B cell (primary cell): ENCODE measurements at regions not wholly inside any gene's neighbourhood (a gene's known extent, or its start where the extent isn't known, plus 50 kb on each side); places are given as distances from the start of the nearest gene placed in this dataset.

ENCODE experiments used
- ATAC-seq: fragments of 200-7000 bp; cut with Tn5 transposase; one replicate; pipeline ENCODE4 v1.10.0; 2021; ENCODE audit warnings: low read depth, mild to moderate bottlenecking, moderate number of reproducible peaks, moderate library complexity
- CTCF ChIA-PET: fragments of 350-600 bp; sonication (Branson Sonifier 250); formaldehyde crosslinking; loops from one replicate; lab custom pipeline; 2021; ENCODE audit warnings: antibody characterized with exemption, inconsistent platforms; lab: Charles Lee
- POLR2A ChIA-PET: fragments of 350-600 bp; sonication (Branson Sonifier 250); formaldehyde crosslinking; loops from one replicate; lab custom pipeline; 2021; ENCODE audit warnings: antibody characterized with exemption; lab: Charles Lee
- DNase-seq: peaks from one replicate; pipeline ENCODE4 v3.0.0; 2013
- H2AFZ ChIP-seq: 2 replicates; pipeline ENCODE4 v1.6.1; 2012; ENCODE audit warnings: mild to moderate bottlenecking, low read depth, low read length; ENCODE audit not compliant: insufficient read depth, poor library complexity, severe bottlenecking
- H3K27ac ChIP-seq, 2 donors: 1 replicate in 1 of 2; 2 replicates in 1 of 2; pipeline ENCODE4 v1.5.1; 2012 to 2013; ENCODE audit warnings: low read length in 2 of 2, mild to moderate bottlenecking in 2 of 2, moderate library complexity in 1 of 2
- H3K27me3 ChIP-seq, 4 experiments: fragments of 200-600 bp in 1 of 4; sonication (generic) in 1 of 4; replicated peaks in 1 of 4; 1 replicate in 2 of 4; 2 replicates in 2 of 4; pipeline versions ENCODE4 v1.6.1 to v1.7.0; 2013 to 2016; ENCODE audit warnings: low read length in 3 of 4, mild to moderate bottlenecking in 2 of 4, mixed read lengths in 1 of 4, moderate library complexity in 1 of 4; ENCODE audit not compliant: insufficient read depth in 4 of 4, control insufficient read depth in 3 of 4; ENCODE audit errors: control extremely low read depth in 1 of 4
- H3K36me3 ChIP-seq, 2 experiments: replicated peaks in 1 of 2; 1 replicate in 1 of 2; 2 replicates in 1 of 2; pipeline versions ENCODE4 v1.6.1 to v1.7.1; 2013; ENCODE audit warnings: low read length in 1 of 2; ENCODE audit not compliant: insufficient read depth in 2 of 2, control insufficient read depth in 1 of 2; ENCODE audit errors: control extremely low read depth in 1 of 2, extremely low read depth in 1 of 2
- H3K4me1 ChIP-seq, 2 donors: fragments of 200-600 bp in 1 of 2; sonication (generic) in 1 of 2; 1 replicate in 1 of 2; 2 replicates in 1 of 2; pipeline versions ENCODE4 v1.5.1 to v1.6.1; 2013 to 2017; ENCODE audit warnings: low read length in 2 of 2; ENCODE audit not compliant: control insufficient read depth in 2 of 2, insufficient read depth in 2 of 2
- H3K4me2 ChIP-seq: replicated peaks from 2 replicates; pipeline ENCODE3; 2012; ENCODE audit warnings: mild to moderate bottlenecking, low read depth, low read length; ENCODE audit not compliant: poor library complexity, severe bottlenecking
- H3K4me3 ChIP-seq, 5 experiments: fragments of 200-600 bp in 1 of 5; sonication (generic) in 1 of 5; 1 replicate in 3 of 5; 2 replicates in 2 of 5; pipeline versions ENCODE4 v1.5.1 to v1.7.0; 2011 to 2016; ENCODE audit warnings: low read length in 4 of 5, mild to moderate bottlenecking in 4 of 5, low read depth in 2 of 5, control low read depth in 1 of 5, moderate library complexity in 1 of 5; ENCODE audit not compliant: insufficient read depth in 1 of 5; ENCODE audit errors: control extremely low read depth in 1 of 5, extremely low read depth in 1 of 5
- H3K79me2 ChIP-seq: fragments of 200-600 bp; sonication (generic); one replicate; pipeline ENCODE4 v1.6.0; 2016; ENCODE audit warnings: low read length; ENCODE audit not compliant: control insufficient read depth, insufficient read depth
- H3K9ac ChIP-seq: fragments of 200-600 bp; sonication (generic); 2 replicates; pipeline ENCODE4 v1.6.1; 2017; ENCODE audit warnings: mild to moderate bottlenecking, low read length, moderate library complexity
- H3K9me3 ChIP-seq, 3 donors: one replicate each; pipeline versions ENCODE4 v1.6.1 to v1.7.1; 2013; ENCODE audit warnings: low read length in 2 of 3; ENCODE audit not compliant: control insufficient read depth in 2 of 3, insufficient read depth in 1 of 3; ENCODE audit errors: control extremely low read depth in 1 of 3
- H4K20me1 ChIP-seq: 2 replicates; pipeline ENCODE4 v1.6.0; 2012; ENCODE audit warnings: mild to moderate bottlenecking, low read length; ENCODE audit not compliant: insufficient read depth, control insufficient read depth, poor library complexity, severe bottlenecking
- H3K27ac Mint-ChIP-seq: one replicate; pipeline ENCODE4 v1.8.0; 2021; ENCODE audit warnings: mixed read lengths
- H3K27me3 Mint-ChIP-seq: one replicate; pipeline ENCODE4 v1.8.0; 2021; ENCODE audit warnings: mixed read lengths
- H3K4me1 Mint-ChIP-seq: one replicate; pipeline ENCODE4 v1.8.0; 2021; ENCODE audit warnings: mixed read lengths
- H3K4me3 Mint-ChIP-seq: one replicate; pipeline ENCODE4 v1.8.0; 2021; ENCODE audit warnings: mixed read lengths
- H3K9me3 Mint-ChIP-seq: one replicate; pipeline ENCODE4 v1.8.0; 2022; ENCODE audit warnings: mixed read lengths; ENCODE audit not compliant: insufficient read depth
- CTCF ChIP-seq: fragments of 200-600 bp; IDR thresholded peaks from one replicate; pipeline ENCODE4 v1.8.0; 2022; ENCODE audit warnings: antibody characterized with exemption, mild to moderate bottlenecking
- EZH2 ChIP-seq: IDR thresholded peaks from 2 replicates; pipeline ENCODE4 v1.6.1; 2012; ENCODE audit warnings: borderline replicate concordance, low read depth, mild to moderate bottlenecking, moderate library complexity, low read length; ENCODE audit not compliant: insufficient read depth, poor library complexity, severe bottlenecking
- WGBS: methylation state at CpG from one replicate; pipeline ENCODE4 v1.1.5; 2013; ENCODE audit warnings: missing lambda C conversion rate; ENCODE audit not compliant: insufficient coverage; 5-methylcytosine and 5-hydroxymethylcytosine counted together
- intact Hi-C: fragments of 100-400 bp; cut with micrococcal nuclease; formaldehyde crosslinking; loops from one replicate; pipeline ENCODE4 v1.10.0; 2022

- Histone ChIP-seq H3K4me1 (no peaks in the 10 kb centered on the region), H3K9ac (no peak overlapping the region), H4K20me1 (no peaks in the 10 kb centered on the region), H3K9me3 (no peaks in the 10 kb centered on the region), H3K4me2 (no peak overlapping the region), H3K27me3 (no peaks in the 10 kb centered on the region), H3K79me2 (no peaks in the 10 kb centered on the region), H3K27ac (no peak overlapping the region), H2AFZ (no peak overlapping the region), H3K4me3 (no peak overlapping the region), H3K36me3 (no peaks in the 10 kb centered on the region)
- H3K9me3 Mint-ChIP-seq: no peaks in the 10 kb centered on the region
- intact Hi-C loops: no loop called here
- WGBS: no CpG with 5 or more reads among the region's 5 CpGs
- no peak overlapping the region for H3K4me3 Mint-ChIP-seq
- CTCF ChIA-PET: no interaction called here
- H3K27me3 Mint-ChIP-seq: no peaks in the 10 kb centered on the region
- no peaks in the 10 kb centered on the region for H3K4me1 Mint-ChIP-seq
- POLR2A ChIA-PET: no interaction called here
- no peak for ATAC-seq
- no peak for DNase-seq
- H3K27ac Mint-ChIP-seq: no peak overlapping the region
- no peak for TF ChIP-seq CTCF
- TF ChIP-seq EZH2: no peak
Observed at GRCh38 chrX:5724123-5724522, 504.5 kb downstream of the NLGN4X start.

- Histone ChIP-seq H3K4me3 (no peak overlapping the region), H3K9me3 (no peaks in the 10 kb centered on the region), H3K27me3 (no peaks in the 10 kb centered on the region), H2AFZ (no peak overlapping the region), H3K4me1 (no peaks in the 10 kb centered on the region), H3K27ac (no peak overlapping the region), H3K36me3 (no peaks in the 10 kb centered on the region), H4K20me1 (no peaks in the 10 kb centered on the region), H3K4me2 (no peak overlapping the region), H3K9ac (no peak overlapping the region), H3K79me2 (no peaks in the 10 kb centered on the region)
- Mint-ChIP-seq H3K9me3 (no peaks in the 10 kb centered on the region), H3K4me3 (no peak overlapping the region), H3K27me3 (no peaks in the 10 kb centered on the region), H3K4me1 (no peaks in the 10 kb centered on the region), H3K27ac (no peak overlapping the region)
- ATAC-seq (no peak), DNase-seq (no peak)
- no peak for TF ChIP-seq CTCF
- TF ChIP-seq EZH2: no peak
- no CpG with 5 or more reads among the region's 3 CpGs for WGBS
- CTCF ChIA-PET: no interaction called here
- intact Hi-C loops: no loop called here
- POLR2A ChIA-PET: no interaction called here
Observed at GRCh38 chrX:5718651-5719050, 510.0 kb downstream of the NLGN4X start.
